Right ventricle myocardium superior (tissue), 1 donor: ENCODE measurements at regions not wholly inside any gene's neighbourhood (a gene's known extent, or its start where the extent isn't known, plus 50 kb on each side); places are given as distances from the start of the nearest gene placed in this dataset.
"Not testable (repeated sequence)": the region's sequence is repeated elsewhere in the genome, so short reads cannot be mapped to it uniquely, and the experiment has no call there.

Source experiments
- ATAC-seq: fragments of 200-7000 bp; cut with Tn5 transposase; one replicate; pipeline ENCODE4 v1.9.1; 2020; ENCODE audit warnings: mild to moderate bottlenecking; ENCODE audit not compliant: poor library complexity
- DNase-seq: peaks from one replicate; pipeline ENCODE4 v3.0.0-alpha.2; 2020
- intact Hi-C: fragments of 100-400 bp; cut with DNase I; formaldehyde crosslinking; loops from one replicate; pipeline ENCODE4 v1.11.2; 2022
- donor health status: DM: no; HTN: yes; CAD: no; lungs with severe emphysema.

DNA sequence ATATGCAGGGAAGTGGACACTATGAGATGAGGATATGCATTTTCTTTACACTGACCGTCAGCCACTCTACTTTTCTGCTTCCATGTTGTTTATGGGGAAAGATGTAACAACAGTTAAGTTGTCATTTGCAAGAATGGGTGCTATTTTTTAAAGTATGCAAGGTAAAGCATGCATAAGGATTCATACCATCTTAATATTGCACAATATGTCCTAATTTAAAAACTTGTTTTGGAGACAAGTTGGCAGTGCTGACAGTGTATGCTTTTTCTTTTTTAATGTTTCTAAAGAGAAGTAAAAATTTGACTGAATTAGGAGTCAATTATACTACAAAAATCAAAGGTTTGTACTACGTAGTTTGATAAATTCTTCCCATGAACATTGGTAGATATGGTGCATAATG is 435.4 kb downstream of the MMUT start:
- DNase-seq (no peak), ATAC-seq (no peak)
- intact Hi-C loops = no loop called here

DNA sequence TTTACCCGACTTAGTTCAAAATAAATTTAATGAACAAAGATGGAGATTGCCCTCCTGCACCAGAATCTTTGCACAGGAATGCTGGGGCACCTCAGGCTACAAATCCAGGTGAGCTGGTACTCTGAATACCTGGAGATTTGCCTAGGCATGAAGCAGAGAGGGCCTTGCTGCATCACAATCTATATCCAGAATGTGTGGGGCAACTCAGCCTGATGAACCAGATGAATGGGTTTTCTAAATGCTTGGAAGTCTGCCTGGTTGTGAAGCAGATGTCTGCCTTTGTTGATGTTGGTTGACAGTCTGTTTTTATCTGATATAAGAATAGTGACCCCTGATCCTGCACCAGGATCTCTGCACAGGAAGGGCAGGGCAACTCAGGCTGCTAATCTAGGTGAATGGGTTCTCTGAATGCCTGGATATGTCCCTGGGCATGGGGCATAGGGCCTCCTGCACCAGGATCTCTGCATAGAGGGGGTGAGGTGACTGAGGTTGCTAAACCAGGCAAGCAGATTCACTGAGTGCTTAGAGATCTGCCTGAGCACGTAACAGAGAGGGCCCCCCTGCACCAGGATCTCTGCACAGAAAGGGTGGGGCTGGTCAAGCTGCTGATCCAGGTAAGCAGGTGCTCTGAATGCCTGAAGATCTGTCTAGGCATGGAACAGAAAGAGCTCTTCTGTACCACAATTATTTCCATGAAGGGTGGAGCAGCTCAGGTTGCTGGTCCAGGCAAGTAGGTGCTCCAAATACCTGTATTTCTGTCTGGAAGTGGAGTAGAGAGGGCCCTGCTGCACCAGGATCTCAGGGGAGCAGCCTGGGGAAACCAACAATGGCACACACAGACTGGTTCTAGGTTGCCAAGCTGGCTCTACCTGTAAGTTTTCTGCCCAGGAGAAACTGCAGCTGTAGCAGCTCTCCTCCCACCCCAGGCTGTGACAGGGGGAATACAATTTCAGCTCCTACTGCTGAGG is 437.5 kb downstream of the MMUT start:
- intact Hi-C loops = no loop called here
- ATAC-seq (no peak), DNase-seq (no peak)

DNA sequence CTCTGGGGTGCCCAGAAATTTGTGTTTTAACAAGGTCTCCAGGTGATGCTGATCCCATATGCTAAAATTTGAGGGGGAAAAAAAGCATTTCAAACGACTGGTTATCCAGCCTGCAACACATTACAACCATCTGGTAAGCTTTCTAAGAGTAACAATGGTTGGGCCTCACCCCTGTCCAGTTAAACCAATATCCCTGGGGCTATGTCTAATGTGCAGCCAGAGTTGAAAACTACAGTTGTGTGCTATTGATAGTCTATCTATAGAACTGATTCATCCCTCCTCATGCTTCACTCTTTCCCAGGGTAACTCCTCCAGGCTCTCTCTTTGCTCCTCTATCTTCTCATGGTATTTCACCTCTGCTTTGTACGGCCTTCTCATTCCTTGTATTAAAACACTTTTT is 458.3 kb downstream of the MMUT start:
- no peak for DNase-seq
- ATAC-seq = no peak
- intact Hi-C loops = no loop called here

DNA sequence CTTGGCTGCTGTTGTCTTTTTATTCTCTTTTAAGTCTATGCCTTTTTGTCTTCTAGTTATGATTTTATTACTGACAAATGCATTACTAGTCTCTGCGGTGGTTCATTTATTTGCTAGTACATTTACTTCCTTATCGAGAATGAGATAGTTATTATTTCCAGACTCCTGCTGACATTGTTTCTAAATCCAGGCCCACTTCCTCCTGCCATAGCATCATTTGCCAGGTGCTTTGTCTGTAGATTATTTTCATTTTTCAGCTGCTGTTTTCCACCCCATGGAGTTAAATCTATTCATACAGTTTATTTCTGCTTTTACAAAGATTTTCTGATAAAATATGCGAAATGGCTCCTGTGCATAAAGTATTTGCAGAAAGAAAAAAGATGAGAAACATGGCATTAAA is 459.7 kb downstream of the MMUT start:
- ATAC-seq (no peak), DNase-seq (no peak)
- intact Hi-C loops = no loop called here

DNA sequence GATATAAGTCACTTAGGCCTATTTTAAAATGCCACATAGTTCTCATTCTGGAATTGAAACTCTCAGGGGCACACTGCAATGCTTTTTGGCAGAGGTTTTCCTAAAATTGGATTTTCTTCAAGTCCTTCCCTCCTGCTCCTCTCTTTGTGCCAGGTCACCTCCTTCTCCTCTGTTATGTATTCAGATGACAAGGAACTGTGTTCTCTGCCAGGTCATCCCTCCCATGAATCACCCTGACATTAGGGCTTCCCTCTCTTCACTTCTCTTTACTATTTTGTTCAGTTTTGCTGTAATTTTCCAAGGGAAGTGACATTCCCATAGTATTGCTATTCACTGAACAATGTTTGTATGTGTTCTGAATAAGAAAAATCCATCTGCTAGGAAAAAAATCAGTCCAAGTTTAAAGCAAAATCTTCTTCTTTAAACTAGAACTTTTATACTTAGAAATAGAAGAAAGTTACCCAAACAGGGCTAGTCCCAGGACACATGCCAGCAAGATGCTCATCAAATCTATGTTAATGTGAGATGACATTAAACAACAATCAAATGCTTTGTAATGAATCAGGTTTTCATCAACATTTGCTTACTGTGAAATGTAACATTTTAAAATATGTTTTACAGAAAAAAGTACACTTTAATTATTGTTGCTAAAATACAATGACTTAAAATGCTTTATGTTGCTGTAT is 461.1 kb downstream of the MMUT start:
- intact Hi-C loops = no loop called here
- ATAC-seq (no peak), DNase-seq (no peak)

DNA sequence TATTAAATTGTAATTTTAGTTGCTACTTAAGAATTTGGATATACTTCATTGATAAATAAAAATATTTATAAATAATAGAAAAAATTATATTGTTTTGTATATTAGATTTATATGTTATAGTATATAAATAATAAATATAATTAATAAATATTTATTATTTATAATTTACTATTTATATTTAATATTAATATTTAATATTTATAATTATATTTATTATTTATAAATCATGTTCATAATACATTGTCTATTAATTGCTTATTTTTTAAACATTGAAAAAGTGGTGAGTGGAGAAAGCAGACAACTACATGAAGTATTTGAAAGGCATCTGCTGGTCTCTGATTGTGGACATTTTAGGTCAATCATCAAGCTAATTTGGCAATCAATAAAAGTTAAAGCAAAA is 464.5 kb downstream of the MMUT start:
- ATAC-seq = no peak
- no peak for DNase-seq
- intact Hi-C loops = no loop called here

DNA sequence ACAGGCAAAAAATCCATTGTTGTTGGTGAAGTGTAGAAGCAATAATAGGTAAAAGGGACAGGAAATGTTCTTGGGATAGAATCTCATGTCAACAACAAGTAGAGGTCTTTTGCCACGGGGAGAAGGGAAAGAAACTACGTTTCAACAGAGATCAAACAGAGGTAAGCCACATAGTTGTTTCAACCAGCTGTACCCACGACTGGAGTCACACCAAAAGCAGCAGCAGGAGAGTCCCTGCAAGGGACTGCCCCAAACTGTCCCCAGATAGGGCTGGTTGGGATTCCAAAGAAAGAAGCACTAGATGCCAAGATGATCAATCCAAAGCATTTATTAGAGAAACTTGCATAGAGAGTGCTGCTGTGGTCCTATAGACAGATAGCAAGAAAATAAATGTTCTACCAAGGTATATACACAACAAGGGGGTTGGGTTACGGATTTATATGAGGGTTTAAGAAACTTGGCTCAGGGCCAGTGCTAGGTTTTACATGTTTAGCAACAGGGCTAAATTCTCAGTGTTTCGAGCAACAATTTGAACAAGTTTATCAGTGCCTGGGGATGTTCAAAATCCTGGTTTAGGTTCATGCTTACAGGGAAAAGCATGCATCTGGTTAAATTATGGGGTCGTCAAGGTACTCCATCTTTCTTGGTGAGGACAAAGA is 466.5 kb downstream of the MMUT start:
- DNase-seq (no peak), ATAC-seq (no peak)
- intact Hi-C loops = no loop called here

DNA sequence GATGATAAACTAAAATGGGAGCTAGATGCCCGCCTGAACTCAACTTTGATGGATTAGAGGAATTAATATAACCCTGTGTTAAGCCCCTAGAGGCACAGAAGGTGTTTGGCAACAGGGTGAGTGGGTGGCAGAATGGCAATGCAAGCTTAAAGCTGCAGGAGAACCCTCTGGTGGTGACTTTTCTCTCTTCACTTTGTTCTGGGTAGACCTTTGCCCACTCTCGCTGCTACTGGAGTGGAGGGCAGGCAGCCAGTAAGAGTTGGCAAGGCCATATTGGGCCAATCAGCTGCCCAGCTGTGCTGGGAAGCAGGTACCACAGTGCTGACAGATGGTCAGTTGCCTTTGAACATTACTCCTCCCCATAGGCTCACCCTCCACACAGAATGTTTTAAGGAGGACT is 468.2 kb downstream of the MMUT start:
- ATAC-seq (no peak), DNase-seq (no peak)
- intact Hi-C loops = no loop called here

DNA sequence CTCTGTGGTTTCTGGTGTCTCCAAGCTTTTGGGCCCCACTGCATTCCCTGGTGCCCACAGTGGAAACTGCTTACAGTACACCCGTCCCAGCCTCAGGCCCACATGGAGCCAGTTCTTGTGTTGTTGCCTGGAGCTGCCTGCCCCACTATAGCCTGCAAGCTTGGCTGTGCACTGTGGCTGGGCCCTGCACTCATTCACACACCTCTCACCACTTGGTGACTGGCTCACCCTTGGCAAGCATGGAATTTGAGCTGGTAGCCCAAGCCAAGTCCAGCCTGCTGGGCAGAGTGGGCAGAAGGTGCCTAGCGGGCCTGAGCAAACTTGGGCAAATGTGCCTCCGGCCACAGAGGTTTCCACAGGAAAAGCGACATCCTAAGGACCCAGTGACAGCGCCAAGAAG is 472.3 kb downstream of the MMUT start:
- ATAC-seq = no peak
- intact Hi-C loops = no loop called here
- DNase-seq = no peak

DNA sequence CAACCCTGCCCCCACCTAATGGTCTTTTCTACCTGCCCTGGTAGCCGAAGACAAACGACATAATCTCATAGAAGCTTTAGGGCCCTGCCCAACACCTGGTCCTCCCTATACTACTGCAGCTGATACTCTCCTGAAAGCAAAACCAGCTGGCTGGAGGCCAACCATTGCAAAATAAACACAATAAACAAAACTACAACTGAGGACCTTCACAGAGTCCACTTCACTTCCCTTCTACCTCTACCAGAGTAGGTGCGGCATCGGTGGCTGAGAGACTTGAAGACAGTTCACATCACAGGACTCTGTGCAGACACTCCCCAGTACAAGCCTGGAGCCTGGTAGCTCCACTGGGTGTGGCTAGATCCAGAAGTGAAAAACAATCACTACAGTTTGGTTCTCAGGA is 476.2 kb downstream of the MMUT start:
- DNase-seq = no peak
- intact Hi-C loops = no loop called here
- ATAC-seq = no peak

DNA sequence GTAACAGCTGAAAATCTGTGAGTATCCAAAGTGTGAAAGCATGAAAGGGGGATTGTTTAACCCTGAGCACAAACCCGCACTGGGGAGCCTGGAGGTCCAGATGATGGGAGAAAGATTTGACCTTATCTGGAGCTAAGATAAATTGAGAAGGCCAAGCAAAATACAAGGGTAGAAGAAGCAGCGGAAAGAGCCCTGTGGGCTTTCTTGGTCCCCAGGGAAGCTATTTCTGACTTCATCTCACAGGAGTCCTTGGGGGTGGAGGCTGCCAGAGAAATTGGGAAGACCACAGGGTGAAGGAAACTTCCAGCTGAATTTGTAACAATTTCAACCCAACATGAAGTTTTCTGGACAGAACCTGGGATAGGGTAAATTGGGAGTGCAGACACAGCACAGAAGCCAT is 476.9 kb downstream of the MMUT start:
- intact Hi-C loops = no loop called here
- DNase-seq (no peak), ATAC-seq (no peak)

DNA sequence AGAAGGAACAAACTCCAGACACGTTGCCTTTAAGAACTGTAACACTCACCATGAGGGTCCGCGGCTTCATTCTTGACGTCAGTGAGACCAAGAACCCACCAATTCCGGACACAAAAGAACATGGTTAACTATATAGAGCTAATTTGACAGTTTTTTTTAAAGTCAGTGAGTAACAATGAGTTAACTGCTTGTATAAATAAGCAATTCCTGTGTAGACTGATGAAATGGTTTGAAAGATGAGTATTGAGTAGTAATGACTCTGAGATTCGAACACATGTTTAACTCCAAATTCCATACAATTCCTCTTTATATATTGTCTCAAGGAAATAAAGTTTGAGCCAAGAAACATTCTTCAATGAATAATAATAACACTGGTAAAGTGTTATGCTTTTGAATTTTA is 478.0 kb downstream of the MMUT start:
- no peak for DNase-seq
- intact Hi-C loops = no loop called here
- ATAC-seq = no peak

DNA sequence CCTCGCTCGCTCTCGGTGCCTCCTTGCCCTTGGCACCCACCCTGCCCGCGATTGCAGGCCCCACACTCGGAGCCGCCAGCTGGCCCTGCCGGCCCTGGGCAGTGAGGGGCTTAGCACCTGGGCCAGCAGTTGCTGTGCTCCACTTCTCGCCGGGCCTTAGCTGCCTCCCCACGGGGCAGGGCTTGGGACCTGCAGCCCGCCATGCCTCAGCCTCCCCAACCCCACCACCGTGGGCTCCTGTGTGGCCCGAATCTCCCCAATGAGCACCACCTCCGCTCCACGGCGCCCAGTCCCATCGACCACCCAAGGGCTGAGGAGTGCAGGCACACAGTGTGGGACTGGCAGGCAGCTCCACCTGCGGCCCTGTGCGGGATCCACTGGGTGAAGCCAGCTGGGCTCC is 479.1 kb downstream of the MMUT start:
- ATAC-seq, DNase-seq, intact Hi-C loops: not testable (repeated sequence)

DNA sequence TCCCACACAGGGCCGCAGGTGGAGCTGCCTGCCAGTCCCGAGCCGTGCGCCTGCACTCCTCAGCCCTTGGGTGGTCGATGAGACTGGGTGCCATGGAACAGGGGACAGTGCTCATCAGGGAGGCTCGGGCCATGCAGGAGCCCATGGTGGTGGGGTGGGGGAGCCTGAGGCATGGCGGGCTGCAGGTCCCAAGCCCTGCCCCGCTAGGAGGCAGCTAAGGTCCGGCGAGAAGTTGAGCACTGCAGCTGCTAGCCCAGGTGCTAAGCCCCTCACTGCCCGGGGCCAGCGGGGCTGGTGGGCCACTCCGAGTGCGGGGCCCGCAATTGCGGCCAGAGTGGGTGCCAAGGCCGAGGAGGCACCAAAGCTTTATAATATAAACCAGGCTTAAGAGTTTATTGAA is 479.7 kb downstream of the MMUT start:
- no peak for DNase-seq
- ATAC-seq = no peak
- intact Hi-C loops = no loop called here

DNA sequence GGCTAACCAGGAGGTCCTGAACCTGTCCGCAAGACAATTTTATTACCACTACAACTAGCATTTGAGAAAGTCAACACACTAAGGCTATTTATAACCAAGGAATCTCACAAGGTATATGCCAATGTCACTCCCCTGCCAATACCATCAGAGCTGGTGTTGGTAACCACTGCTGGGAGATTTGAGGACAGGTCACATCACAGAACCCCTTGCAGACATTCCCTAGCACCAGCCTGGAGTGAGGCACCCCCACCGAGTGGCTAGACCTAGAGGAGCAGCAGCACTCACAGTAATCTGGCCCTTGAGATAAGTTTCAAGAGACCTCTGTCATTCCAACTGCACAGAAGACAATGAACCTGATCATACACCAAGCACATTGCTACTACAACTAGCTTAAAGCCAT is 483.2 kb downstream of the MMUT start:
- intact Hi-C loops = no loop called here
- no peak for ATAC-seq
- no peak for DNase-seq

DNA sequence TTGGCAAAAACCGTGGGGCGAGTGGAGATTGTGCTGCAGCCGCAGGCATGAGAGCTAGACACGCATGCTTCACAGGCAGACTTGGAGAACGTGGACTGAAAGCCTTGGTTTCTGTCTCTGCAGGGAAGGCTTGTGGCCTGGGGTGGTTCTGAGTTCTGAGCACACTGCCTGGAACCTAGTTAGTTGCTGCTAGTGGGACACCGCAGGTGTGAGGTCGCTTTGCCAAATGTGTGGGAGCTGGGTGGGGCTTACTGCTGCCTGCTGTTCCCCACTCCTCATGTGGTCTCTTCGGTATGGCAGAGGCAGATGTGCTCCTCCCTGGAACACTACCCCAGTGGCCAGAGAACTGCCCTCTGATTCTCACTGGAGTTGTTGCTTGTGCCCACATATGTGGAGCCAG is 484.0 kb downstream of the MMUT start:
- intact Hi-C loops = no loop called here

DNA sequence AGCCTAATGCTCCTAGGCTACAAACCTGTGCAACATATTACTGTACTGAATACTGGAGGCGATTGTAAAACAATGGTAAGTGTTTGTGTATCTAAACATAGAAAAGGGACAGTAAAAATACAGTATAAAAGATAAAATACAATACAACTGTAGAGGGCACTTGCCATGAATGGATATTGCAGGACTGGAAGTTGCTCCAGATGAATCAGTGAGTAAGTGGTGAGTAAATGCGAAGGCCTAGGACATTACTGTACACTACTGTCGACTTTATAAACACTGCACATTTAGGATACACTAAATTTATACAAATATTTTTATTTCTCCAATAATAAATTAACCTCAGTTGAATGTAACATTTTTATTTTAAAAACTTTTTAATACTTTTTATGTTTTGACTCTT is 485.0 kb downstream of the MMUT start:
- DNase-seq (no peak), ATAC-seq (no peak)
- intact Hi-C loops = no loop called here

More for the DNA sequence above, 484.0 kb downstream of the MMUT start:
- DNase-seq = no peak
- ATAC-seq = no peak

DNA sequence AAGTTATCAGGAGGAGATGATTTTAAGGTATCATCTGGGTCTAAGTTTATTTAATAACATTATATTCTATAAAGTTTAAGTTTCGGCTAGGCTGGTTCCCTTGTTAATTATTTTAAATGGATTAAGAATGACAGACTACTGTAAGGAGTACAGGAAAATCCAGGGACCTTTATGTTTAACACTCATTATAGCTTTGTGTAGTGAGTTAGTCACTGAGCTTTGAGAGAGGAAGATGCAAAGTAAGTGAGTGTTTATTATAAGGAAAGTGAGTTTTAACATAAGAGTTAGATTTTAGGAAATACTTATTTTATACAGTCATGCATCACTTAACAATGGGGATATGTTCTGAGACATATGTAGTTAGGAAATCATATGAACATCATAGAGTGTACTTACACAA is 485.5 kb downstream of the MMUT start:
- ATAC-seq (no peak), DNase-seq (no peak)
- intact Hi-C loops = no loop called here

DNA sequence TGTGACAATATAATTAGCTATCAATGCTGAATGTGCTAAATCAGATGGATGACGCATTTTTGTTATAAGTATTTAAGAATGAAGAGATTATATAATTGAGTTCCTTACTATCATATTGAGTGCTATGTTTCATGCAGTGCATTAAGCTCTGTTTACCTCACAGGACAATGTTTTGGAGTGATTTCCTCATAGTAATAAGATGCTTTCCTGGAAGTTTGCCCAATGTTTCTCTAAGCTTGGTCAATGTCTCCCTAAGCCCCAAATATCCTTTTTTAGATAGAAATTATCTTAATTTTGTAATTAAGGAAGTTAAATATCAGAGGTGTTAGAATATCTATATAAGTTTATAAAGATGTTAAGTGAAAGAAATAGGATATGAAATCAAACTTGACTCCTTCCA is 489.6 kb downstream of the MMUT start:
- ATAC-seq (no peak), DNase-seq (no peak)
- intact Hi-C loops = no loop called here
